Heart left ventricle (tissue), 16 donors: ENCODE measurements at regions not wholly inside any gene's neighbourhood (a gene's known extent, or its start where the extent isn't known, plus 50 kb on each side); places are given as distances from the start of the nearest gene placed in this dataset.

Source experiments
- ATAC-seq, 4 donors: fragments of 200-7000 bp; cut with Tn5 transposase; one replicate each; pipeline ENCODE4 v1.9.1; 2020 to 2022; ENCODE audit warnings: moderate library complexity in 4 of 4, mild to moderate bottlenecking in 3 of 4, moderate number of reproducible peaks in 1 of 4
- DNase-seq, 5 donors: peaks; one replicate each; pipeline ENCODE4 v3.0.0-alpha.2; 2020
- H3K27ac ChIP-seq, 12 donors: fragments of 200-600 bp; sonication (generic) in 4 of 12; one replicate each; pipeline versions ENCODE4 v1.5.0 to v1.8.0; 2016 to 2022; ENCODE audit warnings: mild to moderate bottlenecking in 2 of 12
- H3K27me3 ChIP-seq, 9 donors: fragments of 200-600 bp; sonication (generic) in 2 of 9; one replicate each; pipeline versions ENCODE4 v1.5.1 to v1.8.0; 2016 to 2022; ENCODE audit warnings: mild to moderate bottlenecking in 3 of 9
- H3K36me3 ChIP-seq, 9 donors: fragments of 200-600 bp; sonication (generic) in 2 of 9; one replicate each; pipeline versions ENCODE4 v1.5.0 to v1.8.0; 2018 to 2022; ENCODE audit warnings: mild to moderate bottlenecking in 2 of 9
- H3K4me1 ChIP-seq, 12 donors: fragments of 200-600 bp; sonication (generic) in 4 of 12; one replicate each; pipeline versions ENCODE4 v1.5.0 to v1.8.0; 2016 to 2022; ENCODE audit warnings: mild to moderate bottlenecking in 3 of 12
- H3K4me3 ChIP-seq, 12 donors: fragments of 200-600 bp; sonication (generic) in 4 of 12; one replicate each; pipeline versions ENCODE4 v1.5.0 to v1.8.0; 2017 to 2022; ENCODE audit warnings: mild to moderate bottlenecking in 9 of 12, moderate library complexity in 4 of 12
- H3K9me3 ChIP-seq, 12 donors: fragments of 200-600 bp; sonication (generic) in 4 of 12; one replicate each; pipeline versions ENCODE4 v1.5.0 to v1.8.0; 2016 to 2022; ENCODE audit warnings: mild to moderate bottlenecking in 1 of 12
- CTCF ChIP-seq, 12 donors: fragments of 200-600 bp; sonication (generic) in 4 of 12; IDR thresholded peaks; one replicate each; pipeline versions ENCODE4 v1.5.0 to v1.8.0; 2018 to 2022; ENCODE audit warnings: antibody characterized with exemption in 12 of 12, mild to moderate bottlenecking in 5 of 12
- POLR2A ChIP-seq, 2 donors: fragments of 450-650 bp; IDR thresholded peaks; one replicate each; pipeline ENCODE4 v1.6.1; 2017; ENCODE audit warnings: antibody characterized with exemption in 2 of 2, mild to moderate bottlenecking in 2 of 2, moderate library complexity in 2 of 2
- WGBS, 4 donors: extraction: QIAGEN DNeasy Blood & Tissue Kit in 2 of 4; methylation state at CpG; one replicate each; pipeline versions ENCODE4 v1.1.5 to v1.1.7; 2013 to 2018; 5-methylcytosine and 5-hydroxymethylcytosine counted together
- intact Hi-C, 10 donors: fragments of 100-400 bp; cut with DNase I; formaldehyde crosslinking; loops; one replicate each; pipeline versions ENCODE4 v1.11.1 to v1.14.2; 2022
- donor health status: ischemic (EF 13 %, LVEDD 7.1; RV severe dilation, severe dysfunction).
- donor health status: healthy with polysubstance abuse.
- donor health status: DM: no; HTN: yes; CAD: no.
- donor health status: DM: no; HTN: no; CAD: no.
- donor health status: ischemic (EF 25% LVEDD 6.9; RV normal size, moderate dysfunction).
- donor health status: ischemic (EF 25% LVEDD 5.7; RV mildly dilated, moderate dysfunction).
- donor health status: healthy.
- donor health status: DM: yes; HTN: yes; CAD: no.
- donor health status: ischemic (EF 35%, LVEDD 5.7; RV mildly dilated, moderate dysfunction).
- donor health status: nonischemic (EF 11% LVEDD 7.7; RV severe dilation, severe dysfunction).
- donor health status: DM: yes; HTN: yes; CAD: no.
- donor health status: PGD.
- donor health status: ischemic (EF 29% LVEDD 5.4; RV normal size, mild dysfunction).
- donor health status: nonischemic (EF 23%, LVEDD 6.1; RV moderate dilation, normal function).

GRCh38 chr12:31906557-31907301, 52.5 kb upstream of the RESF1 start:
- ATAC-seq (peak in 3 of 4 donors; percentile 26 to 65 (median 55)), DNase-seq (no peak)
- WGBS, 4 donors: 83 to 88% (median 86%) methylated on average over 4 of the region's 4 CpGs

DNA sequence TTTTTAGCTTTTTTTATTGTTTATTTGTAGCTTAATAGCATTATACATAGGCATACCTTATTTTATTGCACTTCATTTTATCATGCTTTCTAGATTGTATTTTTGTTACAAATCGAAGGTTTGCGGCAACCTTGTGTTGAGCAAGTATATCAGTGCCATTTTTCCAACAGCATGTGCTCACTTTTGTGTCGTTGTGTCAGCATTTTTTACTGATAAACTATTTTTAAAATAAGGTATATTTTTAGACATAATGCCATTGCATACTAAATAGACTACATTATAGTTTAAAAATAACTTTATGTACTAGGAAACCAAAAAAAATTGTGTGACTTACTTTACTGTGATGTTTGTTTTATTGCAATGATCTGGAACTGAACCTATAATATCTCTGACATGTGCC, 56.2 kb upstream of the RESF1 start:
- ATAC-seq (no peak), DNase-seq (no peak)
- no peak for TF ChIP-seq POLR2A (IDR thresholded peaks at IDR 0.05)
- H3K4me3 ChIP-seq: no peak overlapping the region
- H3K27ac ChIP-seq: no peak overlapping the region
- peaks cover 0 to 25% (median under 1%) of the 10 kb centered on the region in 12 donors for H3K4me1 ChIP-seq
- intact Hi-C loops: no loop called here
- H3K9me3 ChIP-seq: peaks cover 0 to 25% (median 12%) of the 10 kb centered on the region in 12 donors
- WGBS, 4 donors: 48 to 76% (median 74%) methylated on average over 3 of the region's 3 CpGs
- H3K27me3 ChIP-seq: no peaks in the 10 kb centered on the region
- no peaks in the 10 kb centered on the region for H3K36me3 ChIP-seq

More at GRCh38 chr12:31906557-31907301, 52.5 kb upstream of the RESF1 start:
- Histone ChIP-seq H3K27me3 (no peaks in the 10 kb centered on the region), H3K9me3 (peaks cover 0 to 38% (median 15%) of the 10 kb centered on the region in 12 donors), H3K4me3 (no peak overlapping the region), H3K4me1 (peaks cover 0 to 14% (median 0%) of the 10 kb centered on the region in 12 donors), H3K36me3 (no peaks in the 10 kb centered on the region), H3K27ac (peak overlapping the region in 1 of 12 donors; percentile 77)
- intact Hi-C loops: no loop called here
- TF ChIP-seq POLR2A (IDR thresholded peaks at IDR 0.05): no peak
- no peak for TF ChIP-seq CTCF (IDR thresholded peaks at IDR 0.05)

DNA sequence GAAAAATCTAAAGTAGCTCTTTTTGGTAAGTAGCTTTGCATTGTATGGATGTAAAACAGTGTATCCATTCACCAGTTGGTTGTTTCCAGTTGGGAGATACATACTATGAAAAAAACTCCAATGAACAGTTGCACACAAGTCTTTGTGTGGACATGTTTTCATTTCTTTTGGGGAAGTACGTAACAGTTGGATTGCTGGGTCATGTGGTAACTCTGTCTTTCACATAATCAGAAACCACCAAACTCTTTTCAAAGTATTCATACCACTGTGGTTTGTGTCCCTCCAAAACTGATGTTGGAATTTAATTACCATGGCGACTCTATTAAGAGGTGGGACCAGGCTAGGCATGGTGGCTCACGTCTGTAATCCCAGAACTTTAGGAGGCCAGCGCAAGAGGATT, 58.9 kb upstream of the RESF1 start:
- Histone ChIP-seq H3K4me1 (peaks cover 0 to 38% (median 9%) of the 10 kb centered on the region in 12 donors), H3K27ac (no peak overlapping the region), H3K9me3 (peaks cover 0 to 7% (median 0%) of the 10 kb centered on the region in 12 donors), H3K27me3 (no peaks in the 10 kb centered on the region), H3K4me3 (no peak overlapping the region), H3K36me3 (no peaks in the 10 kb centered on the region)
- ATAC-seq (no peak), DNase-seq (no peak)
- 89 to 94% (median 92%) methylated on average over 4 of the region's 4 CpGs for WGBS, 4 donors
- TF ChIP-seq CTCF (IDR thresholded peaks at IDR 0.05) (no peak), POLR2A (IDR thresholded peaks at IDR 0.05) (no peak)
- intact Hi-C loops: no loop called here

- H3K27ac ChIP-seq: peak overlapping the region in 1 of 12 donors; percentile 18
- no peak for ATAC-seq
- no peak overlapping the region for H3K4me3 ChIP-seq
- H3K27me3 ChIP-seq: no peaks in the 10 kb centered on the region
- DNase-seq: no peak
- no peaks in the 10 kb centered on the region for H3K36me3 ChIP-seq
- H3K4me1 ChIP-seq: peaks cover 0 to 38% (median 9%) of the 10 kb centered on the region in 12 donors
- H3K9me3 ChIP-seq: peaks cover 0 to 19% (median 0%) of the 10 kb centered on the region in 12 donors
- TF ChIP-seq POLR2A (IDR thresholded peaks at IDR 0.05) (no peak), CTCF (IDR thresholded peaks at IDR 0.05) (no peak)
- 48 to 56% (median 51%) methylated on average over 2 of the region's 2 CpGs for WGBS, 4 donors
- intact Hi-C loops: no loop called here
These were observed 60.1 kb upstream of the RESF1 start for GRCh38 chr12:31899109-31899508.
